ENCODE measurements at regions not wholly inside any gene's neighbourhood (a gene's known extent, or its start where the extent isn't known, plus 50 kb on each side); places are given as distances from the start of the nearest gene placed in this dataset.

DNA sequence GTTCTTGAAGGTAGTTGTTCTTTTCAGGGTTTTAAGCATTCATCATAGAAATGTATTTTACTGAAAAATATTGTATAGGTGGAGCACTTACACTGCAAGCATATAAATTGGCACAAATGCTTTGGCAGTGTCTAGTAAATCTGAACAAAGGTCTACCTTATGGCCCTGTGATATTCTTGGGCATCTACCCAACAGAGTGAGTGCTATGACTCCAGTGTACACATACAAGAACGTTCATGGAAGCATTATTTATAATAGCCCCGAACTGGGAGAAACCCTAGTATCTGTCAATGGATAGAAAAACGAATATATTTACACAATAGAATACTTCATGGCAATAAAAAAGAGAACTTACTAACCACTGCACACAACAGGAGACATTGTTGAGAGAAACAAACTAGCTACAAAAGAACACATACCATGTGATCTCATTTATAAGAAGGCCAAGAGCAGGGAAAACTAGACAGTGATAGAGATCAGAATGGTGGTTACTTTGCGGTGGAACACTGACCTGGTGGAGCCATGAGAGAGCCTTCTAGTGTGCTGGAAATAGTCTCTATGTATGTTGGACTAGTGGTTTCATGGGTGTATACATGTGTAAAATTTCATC, 96.0 kb downstream of the MAB21L3 start:
- no peaks in the 10 kb centered on the region for H3K4me1 ChIP-seq
- H3K36me3 ChIP-seq: no peaks in the 10 kb centered on the region
- H3K27me3 ChIP-seq: no peaks in the 10 kb centered on the region
- H3K27ac ChIP-seq: no peak overlapping the region
- DNase-seq: no peak
- no peak for ATAC-seq
- intact Hi-C loops (cut with DNase I): no loop called here
- no peak overlapping the region for H3K4me3 ChIP-seq
- TF ChIP-seq, protein P1, sequence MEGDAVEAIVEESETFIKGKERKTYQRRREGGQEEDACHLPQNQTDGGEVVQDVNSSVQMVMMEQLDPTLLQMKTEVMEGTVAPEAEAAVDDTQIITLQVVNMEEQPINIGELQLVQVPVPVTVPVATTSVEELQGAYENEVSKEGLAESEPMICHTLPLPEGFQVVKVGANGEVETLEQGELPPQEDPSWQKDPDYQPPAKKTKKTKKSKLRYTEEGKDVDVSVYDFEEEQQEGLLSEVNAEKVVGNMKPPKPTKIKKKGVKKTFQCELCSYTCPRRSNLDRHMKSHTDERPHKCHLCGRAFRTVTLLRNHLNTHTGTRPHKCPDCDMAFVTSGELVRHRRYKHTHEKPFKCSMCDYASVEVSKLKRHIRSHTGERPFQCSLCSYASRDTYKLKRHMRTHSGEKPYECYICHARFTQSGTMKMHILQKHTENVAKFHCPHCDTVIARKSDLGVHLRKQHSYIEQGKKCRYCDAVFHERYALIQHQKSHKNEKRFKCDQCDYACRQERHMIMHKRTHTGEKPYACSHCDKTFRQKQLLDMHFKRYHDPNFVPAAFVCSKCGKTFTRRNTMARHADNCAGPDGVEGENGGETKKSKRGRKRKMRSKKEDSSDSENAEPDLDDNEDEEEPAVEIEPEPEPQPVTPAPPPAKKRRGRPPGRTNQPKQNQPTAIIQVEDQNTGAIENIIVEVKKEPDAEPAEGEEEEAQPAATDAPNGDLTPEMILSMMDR (IDR thresholded peaks at IDR 0.05): no peak
- H3K9me3 ChIP-seq: no peaks in the 10 kb centered on the region

GRCh38 chr1:116208136-116208535, 96.9 kb downstream of the MAB21L3 start:
- intact Hi-C loops (cut with DNase I): no loop called here
- Histone ChIP-seq H3K27me3 (no peaks in the 10 kb centered on the region), H3K36me3 (no peaks in the 10 kb centered on the region), H3K9me3 (no peaks in the 10 kb centered on the region), H3K4me1 (no peaks in the 10 kb centered on the region), H3K4me3 (no peak overlapping the region), H3K27ac (no peak overlapping the region)
- ATAC-seq (no peak), DNase-seq (no peak)
- TF ChIP-seq, protein P1 (IDR thresholded peaks at IDR 0.05): no peak

DNA sequence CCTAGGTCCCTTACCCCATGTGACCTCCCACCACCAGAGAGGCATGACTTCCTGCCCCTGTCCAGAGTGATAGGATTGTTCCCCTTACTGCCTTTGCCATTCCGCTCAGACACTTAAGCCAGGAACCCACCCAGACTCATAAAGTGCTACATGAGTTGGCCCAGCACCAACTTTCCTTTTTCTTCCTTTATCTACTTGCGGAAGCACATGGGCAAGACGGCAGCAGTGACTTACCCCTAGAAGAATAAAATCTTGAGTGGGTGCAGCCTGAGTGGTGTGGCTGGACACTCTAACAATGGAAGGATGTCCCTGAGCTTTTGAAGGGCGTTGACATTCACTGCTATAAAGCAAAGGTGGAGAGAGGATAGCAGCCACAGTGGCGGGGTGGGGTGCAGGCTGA, 100.1 kb downstream of the MAB21L3 start:
- intact Hi-C loops (cut with DNase I): no loop called here
- Histone ChIP-seq H3K4me1 (no peaks in the 10 kb centered on the region), H3K4me3 (no peak overlapping the region), H3K9me3 (no peaks in the 10 kb centered on the region), H3K27ac (no peak overlapping the region), H3K27me3 (no peaks in the 10 kb centered on the region), H3K36me3 (no peaks in the 10 kb centered on the region)
- ATAC-seq: no peak
- TF ChIP-seq, protein P1 (IDR thresholded peaks at IDR 0.05): no peak
- no peak for DNase-seq

DNA sequence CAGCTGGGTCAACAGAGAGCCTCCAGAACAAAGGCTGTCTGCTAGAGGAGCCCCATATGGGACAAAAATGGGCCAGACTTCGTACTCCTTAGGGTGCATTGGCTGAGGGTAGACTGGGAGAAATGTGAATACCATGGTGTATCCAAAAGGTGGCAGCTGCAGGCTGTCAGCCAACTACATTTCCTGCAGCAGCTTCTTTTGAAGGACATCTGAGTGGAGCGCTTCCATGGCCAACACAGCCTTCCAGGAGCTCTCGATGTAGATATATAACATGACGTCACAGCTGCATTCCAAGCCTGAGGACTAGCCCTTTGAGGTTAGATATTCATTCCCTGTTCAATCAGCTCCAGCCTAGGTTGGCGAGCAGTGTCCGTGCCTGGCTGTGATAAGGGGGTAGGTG, 107.7 kb downstream of the MAB21L3 start:
- H3K36me3 ChIP-seq: no peaks in the 10 kb centered on the region
- no peak for DNase-seq
- TF ChIP-seq, protein P1 (IDR thresholded peaks at IDR 0.05): no peak
- no peaks in the 10 kb centered on the region for H3K4me1 ChIP-seq
- no peak overlapping the region for H3K27ac ChIP-seq
- ATAC-seq: peak; percentile 70
- H3K9me3 ChIP-seq: no peaks in the 10 kb centered on the region
- intact Hi-C loops (cut with DNase I): no loop called here
- H3K4me3 ChIP-seq: no peak overlapping the region
- no peaks in the 10 kb centered on the region for H3K27me3 ChIP-seq

GRCh38 chr1:116219651-116220434, 108.6 kb downstream of the MAB21L3 start:
- no peaks in the 10 kb centered on the region for H3K36me3 ChIP-seq
- H3K4me3 ChIP-seq: no peak overlapping the region
- H3K9me3 ChIP-seq: no peaks in the 10 kb centered on the region
- TF ChIP-seq, protein P1 (IDR thresholded peaks at IDR 0.05): no peak
- ATAC-seq (no peak), DNase-seq (no peak)
- H3K27ac ChIP-seq: no peak overlapping the region
- H3K4me1 ChIP-seq: no peaks in the 10 kb centered on the region
- H3K27me3 ChIP-seq: no peaks in the 10 kb centered on the region
- intact Hi-C loops (cut with DNase I): no loop called here
